Body of pancreas (tissue), 4 donors: ENCODE measurements at regions not wholly inside any gene's neighbourhood (a gene's known extent, or its start where the extent isn't known, plus 50 kb on each side); places are given as distances from the start of the nearest gene placed in this dataset.

Experiments used
- POLR2A ChIP-seq, 3 donors: fragments of 450-650 bp; IDR thresholded peaks; one replicate each; pipeline ENCODE4 v1.6.1; 2016; ENCODE audit warnings: antibody characterized with exemption in 3 of 3, mild to moderate bottlenecking in 2 of 3
- TF ChIP-seq, protein P1 (sequence below), 7 experiments: fragments of 450-650 bp in 4 of 7; fragments of 200-600 bp in 3 of 7; sonication (generic) in 3 of 7; IDR thresholded peaks; one replicate each; pipeline ENCODE4 v1.5.1; 2016 to 2019; ENCODE audit warnings: antibody characterized with exemption in 7 of 7

- TF ChIP-seq, protein P1, sequence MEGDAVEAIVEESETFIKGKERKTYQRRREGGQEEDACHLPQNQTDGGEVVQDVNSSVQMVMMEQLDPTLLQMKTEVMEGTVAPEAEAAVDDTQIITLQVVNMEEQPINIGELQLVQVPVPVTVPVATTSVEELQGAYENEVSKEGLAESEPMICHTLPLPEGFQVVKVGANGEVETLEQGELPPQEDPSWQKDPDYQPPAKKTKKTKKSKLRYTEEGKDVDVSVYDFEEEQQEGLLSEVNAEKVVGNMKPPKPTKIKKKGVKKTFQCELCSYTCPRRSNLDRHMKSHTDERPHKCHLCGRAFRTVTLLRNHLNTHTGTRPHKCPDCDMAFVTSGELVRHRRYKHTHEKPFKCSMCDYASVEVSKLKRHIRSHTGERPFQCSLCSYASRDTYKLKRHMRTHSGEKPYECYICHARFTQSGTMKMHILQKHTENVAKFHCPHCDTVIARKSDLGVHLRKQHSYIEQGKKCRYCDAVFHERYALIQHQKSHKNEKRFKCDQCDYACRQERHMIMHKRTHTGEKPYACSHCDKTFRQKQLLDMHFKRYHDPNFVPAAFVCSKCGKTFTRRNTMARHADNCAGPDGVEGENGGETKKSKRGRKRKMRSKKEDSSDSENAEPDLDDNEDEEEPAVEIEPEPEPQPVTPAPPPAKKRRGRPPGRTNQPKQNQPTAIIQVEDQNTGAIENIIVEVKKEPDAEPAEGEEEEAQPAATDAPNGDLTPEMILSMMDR (IDR thresholded peaks at IDR 0.05): no peak
- no peak for TF ChIP-seq POLR2A (IDR thresholded peaks at IDR 0.05)
These were observed 108.4 kb upstream of the ZMIZ1 start for GRCh38 chr10:78960316-78960800.
